ENCODE measurements at regions not wholly inside any gene's neighbourhood (a gene's known extent, or its start where the extent isn't known, plus 50 kb on each side); places are given as distances from the start of the nearest gene placed in this dataset.
A peak's percentile ranks its signal among the peaks of the same experiment; 100 is the strongest.

GRCh38 chr6:84458271-84458670 is 230.8 kb upstream of the CEP162 start:
- no peaks in the 10 kb centered on the region for H3K9me3 ChIP-seq (replicated peaks)
- no peaks in the 10 kb centered on the region for H3K36me3 ChIP-seq
- peaks cover 12% of the 10 kb centered on the region for H3K4me1 ChIP-seq (replicated peaks)
- H3K4me3 ChIP-seq = no peak overlapping the region
- DNase-seq (ENCODE audit: low read depth in 1 of 2, low spot score in 2 of 2) = no peak
- H3K27ac ChIP-seq = no peak overlapping the region
- H3K27me3 ChIP-seq (replicated peaks) = no peaks in the 10 kb centered on the region

GRCh38 chr6:84457276-84457675 is 229.8 kb upstream of the CEP162 start:
- DNase-seq (ENCODE audit: low read depth in 1 of 2, low spot score in 2 of 2) = no peak
- Histone ChIP-seq H3K36me3 (no peaks in the 10 kb centered on the region), H3K27me3 (replicated peaks) (no peaks in the 10 kb centered on the region), H3K4me3 (no peak overlapping the region), H3K9me3 (replicated peaks) (no peaks in the 10 kb centered on the region), H3K4me1 (replicated peaks) (peaks cover 2% of the 10 kb centered on the region), H3K27ac (no peak overlapping the region)

- Histone ChIP-seq H3K36me3 (no peaks in the 10 kb centered on the region), H3K4me1 (replicated peaks) (no peaks in the 10 kb centered on the region), H3K27me3 (replicated peaks) (no peaks in the 10 kb centered on the region), H3K27ac (no peak overlapping the region), H3K9me3 (replicated peaks) (no peaks in the 10 kb centered on the region), H3K4me3 (no peak overlapping the region)
- no peak for DNase-seq (ENCODE audit: low read depth in 1 of 2, low spot score in 2 of 2)
Observed at GRCh38 chr6:84456803-84457202, 229.4 kb upstream of the CEP162 start.

GRCh38 chr6:84455511-84456029 is 228.1 kb upstream of the CEP162 start:
- DNase-seq (ENCODE audit: low read depth in 1 of 2, low spot score in 2 of 2) = no peak
- H3K4me1 ChIP-seq (replicated peaks) = no peaks in the 10 kb centered on the region

GRCh38 chr6:84453499-84453898 is 226.1 kb upstream of the CEP162 start:
- no peaks in the 10 kb centered on the region for H3K27me3 ChIP-seq (replicated peaks)
- H3K9me3 ChIP-seq (replicated peaks) = no peaks in the 10 kb centered on the region
- DNase-seq (ENCODE audit: low read depth in 1 of 2, low spot score in 2 of 2) = no peak
- no peaks in the 10 kb centered on the region for H3K36me3 ChIP-seq
- no peak overlapping the region for H3K4me3 ChIP-seq
- H3K4me1 ChIP-seq (replicated peaks) = no peaks in the 10 kb centered on the region
- H3K27ac ChIP-seq = no peak overlapping the region

More at GRCh38 chr6:84455511-84456029, 228.1 kb upstream of the CEP162 start:
- Histone ChIP-seq H3K9me3 (replicated peaks) (no peaks in the 10 kb centered on the region), H3K27me3 (replicated peaks) (no peaks in the 10 kb centered on the region), H3K27ac (no peak overlapping the region), H3K4me3 (no peak overlapping the region), H3K36me3 (no peaks in the 10 kb centered on the region)

GRCh38 chr6:84450018-84450417 is 222.6 kb upstream of the CEP162 start:
- no peaks in the 10 kb centered on the region for H3K36me3 ChIP-seq
- H3K4me1 ChIP-seq (replicated peaks) = no peaks in the 10 kb centered on the region
- no peak overlapping the region for H3K4me3 ChIP-seq
- no peaks in the 10 kb centered on the region for H3K27me3 ChIP-seq (replicated peaks)
- no peak overlapping the region for H3K27ac ChIP-seq
- no peak for DNase-seq (ENCODE audit: low read depth in 1 of 2, low spot score in 2 of 2)
- H3K9me3 ChIP-seq (replicated peaks) = no peaks in the 10 kb centered on the region

- Histone ChIP-seq H3K27ac (no peak overlapping the region), H3K4me1 (replicated peaks) (no peaks in the 10 kb centered on the region), H3K9me3 (replicated peaks) (no peaks in the 10 kb centered on the region), H3K27me3 (replicated peaks) (no peaks in the 10 kb centered on the region), H3K4me3 (no peak overlapping the region), H3K36me3 (no peaks in the 10 kb centered on the region)
- DNase-seq (ENCODE audit: low read depth in 1 of 2, low spot score in 2 of 2) = no peak
Observed at GRCh38 chr6:84449220-84449619, 221.8 kb upstream of the CEP162 start.

GRCh38 chr6:84448331-84448730 is 220.9 kb upstream of the CEP162 start:
- no peaks in the 10 kb centered on the region for H3K36me3 ChIP-seq

GRCh38 chr6:84447651-84448050 is 220.2 kb upstream of the CEP162 start:
- Histone ChIP-seq H3K27me3 (replicated peaks) (no peaks in the 10 kb centered on the region), H3K36me3 (no peaks in the 10 kb centered on the region), H3K4me3 (no peak overlapping the region), H3K27ac (no peak overlapping the region), H3K4me1 (replicated peaks) (no peaks in the 10 kb centered on the region), H3K9me3 (replicated peaks) (no peaks in the 10 kb centered on the region)
- DNase-seq (ENCODE audit: low read depth in 1 of 2, low spot score in 2 of 2) = no peak

More at GRCh38 chr6:84448331-84448730, 220.9 kb upstream of the CEP162 start:
- Histone ChIP-seq H3K27ac (no peak overlapping the region), H3K4me1 (replicated peaks) (no peaks in the 10 kb centered on the region), H3K4me3 (no peak overlapping the region), H3K9me3 (replicated peaks) (no peaks in the 10 kb centered on the region), H3K27me3 (replicated peaks) (no peaks in the 10 kb centered on the region)
- no peak for DNase-seq (ENCODE audit: low read depth in 1 of 2, low spot score in 2 of 2)

GRCh38 chr6:84445068-84445467 is 217.6 kb upstream of the CEP162 start:
- Histone ChIP-seq H3K4me3 (no peak overlapping the region), H3K9me3 (replicated peaks) (no peaks in the 10 kb centered on the region), H3K36me3 (no peaks in the 10 kb centered on the region), H3K4me1 (replicated peaks) (no peaks in the 10 kb centered on the region), H3K27me3 (replicated peaks) (no peaks in the 10 kb centered on the region), H3K27ac (no peak overlapping the region)
- DNase-seq (ENCODE audit: low read depth in 1 of 2, low spot score in 2 of 2) = no peak

GRCh38 chr6:84442208-84442607 is 214.8 kb upstream of the CEP162 start:
- H3K4me1 ChIP-seq (replicated peaks) = no peaks in the 10 kb centered on the region
- no peak overlapping the region for H3K27ac ChIP-seq
- DNase-seq (ENCODE audit: low read depth in 1 of 2, low spot score in 2 of 2) = no peak

GRCh38 chr6:84441456-84441855 is 214.0 kb upstream of the CEP162 start:
- no peaks in the 10 kb centered on the region for H3K36me3 ChIP-seq
- no peak for DNase-seq (ENCODE audit: low read depth in 1 of 2, low spot score in 2 of 2)
- no peak overlapping the region for H3K27ac ChIP-seq
- no peaks in the 10 kb centered on the region for H3K27me3 ChIP-seq (replicated peaks)
- no peaks in the 10 kb centered on the region for H3K9me3 ChIP-seq (replicated peaks)
- no peak overlapping the region for H3K4me3 ChIP-seq
- H3K4me1 ChIP-seq (replicated peaks) = no peaks in the 10 kb centered on the region

More at GRCh38 chr6:84442208-84442607, 214.8 kb upstream of the CEP162 start:
- no peaks in the 10 kb centered on the region for H3K27me3 ChIP-seq (replicated peaks)
- no peaks in the 10 kb centered on the region for H3K9me3 ChIP-seq (replicated peaks)
- no peaks in the 10 kb centered on the region for H3K36me3 ChIP-seq
- H3K4me3 ChIP-seq = no peak overlapping the region

GRCh38 chr6:84434550-84434949 is 207.1 kb upstream of the CEP162 start:
- Histone ChIP-seq H3K36me3 (no peaks in the 10 kb centered on the region), H3K4me1 (replicated peaks) (no peaks in the 10 kb centered on the region), H3K27me3 (replicated peaks) (no peaks in the 10 kb centered on the region), H3K27ac (no peak overlapping the region), H3K4me3 (no peak overlapping the region), H3K9me3 (replicated peaks) (0 out of 2 replicates have a peak, but pooled peaks cover 2% of the 10 kb centered on the region)
- no peak for DNase-seq (ENCODE audit: low read depth in 1 of 2, low spot score in 2 of 2)

GRCh38 chr6:84432619-84433018 is 205.2 kb upstream of the CEP162 start:
- Histone ChIP-seq H3K36me3 (no peaks in the 10 kb centered on the region), H3K4me3 (no peak overlapping the region), H3K4me1 (replicated peaks) (no peaks in the 10 kb centered on the region), H3K27me3 (replicated peaks) (no peaks in the 10 kb centered on the region), H3K9me3 (replicated peaks) (0 out of 2 replicates have a peak, but pooled peaks cover 2% of the 10 kb centered on the region), H3K27ac (no peak overlapping the region)
- no peak for DNase-seq (ENCODE audit: low read depth in 1 of 2, low spot score in 2 of 2)

GRCh38 chr6:84428300-84428907 is 201.0 kb upstream of the CEP162 start:
- H3K27ac ChIP-seq = no peak overlapping the region
- H3K36me3 ChIP-seq = no peaks in the 10 kb centered on the region
- no peaks in the 10 kb centered on the region for H3K9me3 ChIP-seq (replicated peaks)
- peak; percentile 47 to 62 for DNase-seq (ENCODE audit: low read depth in 1 of 2, low spot score in 2 of 2)
- peaks cover 8% of the 10 kb centered on the region; the same call in 1 of the 2 replicates for H3K4me1 ChIP-seq (replicated peaks)
- no peak overlapping the region for H3K4me3 ChIP-seq
- no peaks in the 10 kb centered on the region for H3K27me3 ChIP-seq (replicated peaks)
